ENCODE measurements at regions not wholly inside any gene's neighbourhood (a gene's known extent, or its start where the extent isn't known, plus 50 kb on each side); places are given as distances from the start of the nearest gene placed in this dataset.

- Histone ChIP-seq H3K9ac (ENCODE audit: insufficient read depth, low read depth, low read length) (no peak overlapping the region), H4K20me1 (ENCODE audit: insufficient read depth, low read length) (no peaks in the 10 kb centered on the region), H3K4me1 (ENCODE audit: insufficient read depth, low read length) (no peaks in the 10 kb centered on the region), H3K79me2 (ENCODE audit: insufficient read depth, low read length) (no peaks in the 10 kb centered on the region), H3K27me3 (ENCODE audit: control insufficient read depth in 1 of 2, insufficient read depth in 2 of 2, low read length in 2 of 2) (no peaks in the 10 kb centered on the region), H2AFZ (ENCODE audit: low read length) (no peak overlapping the region), H3K4me3 (replicated peaks in 1 of 3; ENCODE audit: insufficient read depth in 1 of 3, low read depth in 2 of 3, low read length in 3 of 3) (no peak overlapping the region), H3K27ac (ENCODE audit: extremely low read length, insufficient read depth, low read length) (no peak overlapping the region), H3K4me2 (ENCODE audit: low read depth, low read length) (no peak overlapping the region), H3K9me3 (ENCODE audit: low read length) (no peaks in the 10 kb centered on the region), H3K36me3 (replicated peaks in 1 of 2; ENCODE audit: control insufficient read depth in 1 of 2, insufficient read depth in 2 of 2, low read length in 2 of 2) (no peaks in the 10 kb centered on the region)
- in situ Hi-C loops (cut with HindIII; ENCODE audit: extremely low pct_ligation_motif_present, low pct_unique_long_range_greater_than_20kb) (no loop called here), intact Hi-C loops (cut with micrococcal nuclease; ENCODE audit: unreplicated experiment) (no loop called here)
- ATAC-seq: no peak
- POLR2A ChIA-PET: no interaction called here
- CTCF ChIA-PET (ENCODE audit: low intra/inter-chr PET ratio, low total read pairs): no interaction called here
- no TSS peak for BruUV-seq (replicated peaks)
- DNase-seq (ENCODE audit: low spot score): no peak
- 1% methylated on average over 4 of the region's 4 CpGs for WGBS (ENCODE audit: low lambda C conversion rate)
- peak; percentile 93 for TF ChIP-seq HNRNPK (IDR thresholded peaks at IDR 0.05; ENCODE audit: low read depth, low read length, poor library complexity, severe bottlenecking)
- TF ChIP-seq PCBP1 (IDR thresholded peaks at IDR 0.05; ENCODE audit: borderline replicate concordance, low read depth, low read length): 0 out of 2 replicates have a peak, but pooled peaks have one; percentile 69
- no peak for TF ChIP-seq CERS6 (CRISPR knock-in tag; IDR thresholded peaks at IDR 0.05)
- peak; percentile 10 for TF ChIP-seq PCBP2 (optimal IDR thresholded peaks at IDR 0.05; ENCODE audit: low read depth, low read length, poor library complexity, severe bottlenecking)
- no peak for FAIRE-seq
Measured at GRCh38 chr9:86534572-86535258, 180.5 kb upstream of the TUT7 start.

- Histone ChIP-seq H2AFZ (ENCODE audit: low read length) (no peak overlapping the region), H3K4me2 (ENCODE audit: low read depth, low read length) (no peak overlapping the region), H3K4me3 (replicated peaks in 1 of 3; ENCODE audit: insufficient read depth in 1 of 3, low read depth in 2 of 3, low read length in 3 of 3) (no peak overlapping the region), H3K27me3 (ENCODE audit: control insufficient read depth in 1 of 2, insufficient read depth in 2 of 2, low read length in 2 of 2) (peaks cover 0 to 9% of the 10 kb centered on the region in 2 experiments; a peak in 2 of 5 replicates), H3K9me3 (ENCODE audit: low read length) (no peaks in the 10 kb centered on the region), H3K79me2 (ENCODE audit: insufficient read depth, low read length) (no peaks in the 10 kb centered on the region), H3K36me3 (replicated peaks in 1 of 2; ENCODE audit: control insufficient read depth in 1 of 2, insufficient read depth in 2 of 2, low read length in 2 of 2) (no peaks in the 10 kb centered on the region), H3K4me1 (ENCODE audit: insufficient read depth, low read length) (no peaks in the 10 kb centered on the region), H3K9ac (ENCODE audit: insufficient read depth, low read depth, low read length) (no peak overlapping the region), H3K27ac (ENCODE audit: extremely low read length, insufficient read depth, low read length) (no peak overlapping the region), H4K20me1 (ENCODE audit: insufficient read depth, low read length) (no peaks in the 10 kb centered on the region)
- FAIRE-seq (no peak), DNase-seq (ENCODE audit: low spot score) (no peak), ATAC-seq (no peak)
- CTCF ChIA-PET (ENCODE audit: low intra/inter-chr PET ratio, low total read pairs): no interaction called here
- in situ Hi-C loops (cut with HindIII; ENCODE audit: extremely low pct_ligation_motif_present, low pct_unique_long_range_greater_than_20kb) (no loop called here), intact Hi-C loops (cut with micrococcal nuclease; ENCODE audit: unreplicated experiment) (no loop called here)
- 9% methylated on average over 4 of the region's 4 CpGs for WGBS (ENCODE audit: low lambda C conversion rate)
- POLR2A ChIA-PET: no interaction called here
- BruUV-seq (replicated peaks): no TSS peak
- no peak for TF ChIP-seq DNMT1 (CRISPR knock-in tag; IDR thresholded peaks at IDR 0.05)
- TF ChIP-seq CBFB (CRISPR knock-in tag; IDR thresholded peaks at IDR 0.05): no peak
- no peak for TF ChIP-seq ZNF407 (CRISPR knock-in tag; IDR thresholded peaks at IDR 0.05; ENCODE audit: not compliant biosample characterization)
Measured at GRCh38 chr9:86531971-86532640, 177.9 kb upstream of the TUT7 start.

All from HepG2 (cell line).